Stomach smooth muscle (tissue), 2 donors: ENCODE measurements at regions not wholly inside any gene's neighbourhood (a gene's known extent, or its start where the extent isn't known, plus 50 kb on each side); places are given as distances from the start of the nearest gene placed in this dataset.

Experiments used
- H3K27ac ChIP-seq: one replicate; pipeline ENCODE4 v1.7.0; 2013; ENCODE audit warnings: mild to moderate bottlenecking, low read length, inconsistent platforms
- H3K27me3 ChIP-seq, 2 donors: one replicate each; pipeline ENCODE4 v1.7.0; 2013; ENCODE audit warnings: low read length in 2 of 2; ENCODE audit not compliant: insufficient read depth in 2 of 2, control insufficient read depth in 1 of 2
- H3K36me3 ChIP-seq, 2 donors: one replicate each; pipeline ENCODE4 v1.7.0; 2013; ENCODE audit warnings: low read length in 2 of 2; ENCODE audit not compliant: control insufficient read depth in 2 of 2, insufficient read depth in 2 of 2
- H3K4me1 ChIP-seq: one replicate; pipeline ENCODE4 v1.7.0; 2013; ENCODE audit warnings: low read length; ENCODE audit not compliant: control insufficient read depth, insufficient read depth
- H3K4me3 ChIP-seq, 2 donors: one replicate each; pipeline ENCODE4 v1.7.0; 2013; ENCODE audit warnings: low read length in 2 of 2
- H3K9ac ChIP-seq, 2 donors: one replicate each; pipeline ENCODE4 v1.7.0; 2013; ENCODE audit warnings: low read length in 2 of 2, mild to moderate bottlenecking in 1 of 2
- H3K9me3 ChIP-seq, 2 donors: one replicate each; pipeline ENCODE4 v1.7.0; 2013; ENCODE audit warnings: low read length in 2 of 2; ENCODE audit not compliant: control insufficient read depth in 2 of 2
- donor health status: healthy.
- donor health status: Pancreatic carcinoma.

DNA sequence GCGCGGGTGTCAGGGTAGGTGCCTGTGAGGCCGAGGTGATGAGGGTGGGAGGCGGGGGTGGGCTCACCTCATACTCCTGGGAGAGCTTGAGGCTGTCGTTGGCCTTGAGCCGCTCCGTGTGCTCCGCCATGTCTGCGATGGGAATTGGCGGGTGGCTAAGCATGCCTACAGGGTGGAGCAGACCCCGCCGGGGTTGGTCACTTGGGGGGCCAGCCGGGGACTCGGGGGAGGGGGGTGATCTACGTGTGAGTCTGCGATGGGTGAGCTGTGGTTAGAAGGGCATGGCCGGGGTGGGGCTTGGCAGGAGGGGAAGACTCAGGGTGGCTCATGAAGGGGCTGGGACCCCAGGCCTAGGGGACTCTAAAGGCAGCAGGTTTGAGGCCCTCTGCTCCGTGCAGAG lies 125.2 kb downstream of the PTPRS start:
- no peaks in the 10 kb centered on the region for H3K27me3 ChIP-seq
- no peaks in the 10 kb centered on the region for H3K9me3 ChIP-seq
- H3K9ac ChIP-seq: no peak overlapping the region
- H3K4me3 ChIP-seq: no peak overlapping the region
- H3K27ac ChIP-seq: no peak overlapping the region
- no peaks in the 10 kb centered on the region for H3K4me1 ChIP-seq
- peaks cover 74 to 86% of the 10 kb centered on the region in 2 donors for H3K36me3 ChIP-seq

- Histone ChIP-seq H3K4me1 (no peaks in the 10 kb centered on the region), H3K4me3 (no peak overlapping the region), H3K27me3 (no peaks in the 10 kb centered on the region), H3K9me3 (no peaks in the 10 kb centered on the region), H3K27ac (no peak overlapping the region), H3K9ac (no peak overlapping the region), H3K36me3 (peaks cover 74 to 86% of the 10 kb centered on the region in 2 donors)
Measured at GRCh38 chr19:5214902-5215301, 125.7 kb downstream of the PTPRS start.

GRCh38 chr19:5214371-5214770 lies 126.2 kb downstream of the PTPRS start:
- Histone ChIP-seq H3K36me3 (peaks cover 74 to 84% of the 10 kb centered on the region in 2 donors), H3K27ac (no peak overlapping the region), H3K9ac (no peak overlapping the region)

DNA sequence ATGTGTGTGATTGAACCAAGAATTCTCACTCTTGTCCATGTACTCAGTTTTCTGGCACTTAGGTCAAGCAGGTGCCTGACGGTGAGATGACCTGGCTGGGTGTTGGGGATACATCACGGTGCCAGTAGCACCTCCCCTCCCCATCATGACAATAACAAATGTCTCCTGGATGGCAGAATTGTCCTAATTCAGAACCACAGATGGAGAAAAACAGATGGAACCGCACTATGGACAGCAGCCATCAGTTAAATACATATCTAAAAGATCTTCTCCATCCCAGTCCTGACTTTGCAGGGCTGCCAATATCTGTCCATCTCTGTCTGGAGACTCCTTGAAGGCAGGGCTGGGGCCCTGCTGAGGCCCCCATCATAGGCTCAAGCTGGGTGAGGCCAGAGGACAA lies 126.9 kb downstream of the PTPRS start:
- H3K27me3 ChIP-seq: no peaks in the 10 kb centered on the region
- H3K9ac ChIP-seq: no peak overlapping the region
- H3K4me1 ChIP-seq: no peaks in the 10 kb centered on the region
- no peaks in the 10 kb centered on the region for H3K9me3 ChIP-seq
- no peak overlapping the region for H3K4me3 ChIP-seq
- no peak overlapping the region for H3K27ac ChIP-seq
- peaks cover 73 to 83% of the 10 kb centered on the region in 2 donors for H3K36me3 ChIP-seq

More at GRCh38 chr19:5214371-5214770, 126.2 kb downstream of the PTPRS start:
- H3K9me3 ChIP-seq: no peaks in the 10 kb centered on the region
- no peaks in the 10 kb centered on the region for H3K27me3 ChIP-seq
- no peaks in the 10 kb centered on the region for H3K4me1 ChIP-seq
- no peak overlapping the region for H3K4me3 ChIP-seq

DNA sequence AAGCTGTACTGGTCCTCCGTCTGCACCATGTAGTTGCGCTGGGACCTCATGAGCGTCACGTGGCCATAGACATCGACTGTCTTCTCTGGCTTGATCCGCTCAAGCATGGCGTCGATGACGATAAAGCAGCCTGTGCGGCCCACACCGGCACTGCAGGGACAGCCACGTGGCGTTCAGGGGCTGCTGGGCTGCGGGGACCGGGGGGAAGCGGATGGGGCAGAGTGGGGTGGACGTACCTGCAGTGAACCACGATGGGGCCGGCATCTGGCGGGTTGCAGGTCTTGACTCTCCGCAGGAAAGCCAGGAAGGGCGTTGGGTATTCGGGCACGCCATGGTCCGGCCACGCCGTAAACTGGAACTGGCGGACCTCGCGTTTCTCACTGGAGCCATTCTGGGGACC lies 128.5 kb downstream of the PTPRS start:
- Histone ChIP-seq H3K4me1 (no peaks in the 10 kb centered on the region), H3K27me3 (no peaks in the 10 kb centered on the region), H3K27ac (no peak overlapping the region), H3K4me3 (no peak overlapping the region), H3K9me3 (no peaks in the 10 kb centered on the region), H3K9ac (no peak overlapping the region), H3K36me3 (peaks cover 64 to 80% of the 10 kb centered on the region in 2 donors)

- Histone ChIP-seq H3K4me3 (no peak overlapping the region), H3K9me3 (no peaks in the 10 kb centered on the region), H3K36me3 (peaks cover 62 to 75% of the 10 kb centered on the region in 2 donors), H3K9ac (no peak overlapping the region), H3K27me3 (no peaks in the 10 kb centered on the region), H3K4me1 (no peaks in the 10 kb centered on the region), H3K27ac (no peak overlapping the region)
Measured at GRCh38 chr19:5211217-5211822, 129.3 kb downstream of the PTPRS start.

- H3K27ac ChIP-seq: no peak overlapping the region
- no peaks in the 10 kb centered on the region for H3K27me3 ChIP-seq
- no peak overlapping the region for H3K4me3 ChIP-seq
- H3K4me1 ChIP-seq: no peaks in the 10 kb centered on the region
- no peak overlapping the region for H3K9ac ChIP-seq
- H3K9me3 ChIP-seq: no peaks in the 10 kb centered on the region
- H3K36me3 ChIP-seq: peaks cover 62 to 68% of the 10 kb centered on the region in 2 donors
Measured at GRCh38 chr19:5210556-5210955, 130.1 kb downstream of the PTPRS start.

DNA sequence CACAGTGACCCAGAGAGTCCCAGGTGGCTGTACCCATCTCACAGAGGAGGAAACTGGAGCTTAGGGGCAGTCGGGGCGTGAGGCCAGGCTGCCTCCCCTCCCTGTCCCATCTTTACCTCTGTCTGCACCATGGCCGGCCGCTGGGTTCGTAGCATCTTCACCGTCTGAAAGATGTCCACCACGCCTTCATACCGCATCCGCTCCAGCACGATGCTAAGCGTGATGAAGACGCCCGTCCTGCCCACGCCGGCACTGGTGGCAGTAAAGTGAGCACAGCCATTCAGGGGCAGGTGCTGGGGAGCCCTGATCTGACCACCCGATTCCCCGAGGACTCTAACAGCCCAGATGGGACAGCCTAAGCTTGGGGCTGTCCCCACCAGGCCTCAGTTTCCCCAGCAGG lies 132.8 kb downstream of the PTPRS start:
- no peak overlapping the region for H3K27ac ChIP-seq
- no peak overlapping the region for H3K4me3 ChIP-seq
- no peak overlapping the region for H3K9ac ChIP-seq
- H3K36me3 ChIP-seq: peaks cover 38 to 45% of the 10 kb centered on the region in 2 donors
- no peaks in the 10 kb centered on the region for H3K27me3 ChIP-seq
- peaks cover 0 to 6% of the 10 kb centered on the region in 2 donors for H3K9me3 ChIP-seq
- H3K4me1 ChIP-seq: no peaks in the 10 kb centered on the region

DNA sequence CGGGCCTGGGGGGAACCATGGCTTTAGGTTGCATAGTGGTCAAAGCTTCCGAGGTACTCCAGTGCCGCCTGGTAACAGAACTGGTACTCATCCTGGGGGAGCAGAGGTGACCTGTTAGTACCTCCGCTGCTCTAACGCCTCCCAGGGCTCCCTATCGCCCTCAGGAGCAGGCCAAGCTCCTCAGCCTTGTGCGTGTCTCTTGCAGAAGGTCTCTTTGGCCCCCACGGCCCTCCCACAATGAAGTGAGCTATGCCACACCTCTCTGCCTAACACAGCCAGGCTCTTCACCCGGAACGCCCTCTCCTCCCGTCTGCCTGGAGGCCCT lies 133.9 kb downstream of the PTPRS start:
- Histone ChIP-seq H3K9ac (no peak overlapping the region), H3K27me3 (no peaks in the 10 kb centered on the region), H3K36me3 (peaks cover 33 to 39% of the 10 kb centered on the region in 2 donors), H3K9me3 (peaks cover 0 to 17% of the 10 kb centered on the region in 2 donors), H3K27ac (no peak overlapping the region), H3K4me1 (no peaks in the 10 kb centered on the region), H3K4me3 (no peak overlapping the region)

- Histone ChIP-seq H3K9ac (no peak overlapping the region), H3K4me1 (no peaks in the 10 kb centered on the region), H3K4me3 (no peak overlapping the region), H3K9me3 (peaks cover 0 to 22% of the 10 kb centered on the region in 2 donors), H3K27ac (no peak overlapping the region), H3K27me3 (no peaks in the 10 kb centered on the region), H3K36me3 (peaks cover 27 to 33% of the 10 kb centered on the region in 2 donors)
Measured at GRCh38 chr19:5205937-5206750, 134.5 kb downstream of the PTPRS start.

DNA sequence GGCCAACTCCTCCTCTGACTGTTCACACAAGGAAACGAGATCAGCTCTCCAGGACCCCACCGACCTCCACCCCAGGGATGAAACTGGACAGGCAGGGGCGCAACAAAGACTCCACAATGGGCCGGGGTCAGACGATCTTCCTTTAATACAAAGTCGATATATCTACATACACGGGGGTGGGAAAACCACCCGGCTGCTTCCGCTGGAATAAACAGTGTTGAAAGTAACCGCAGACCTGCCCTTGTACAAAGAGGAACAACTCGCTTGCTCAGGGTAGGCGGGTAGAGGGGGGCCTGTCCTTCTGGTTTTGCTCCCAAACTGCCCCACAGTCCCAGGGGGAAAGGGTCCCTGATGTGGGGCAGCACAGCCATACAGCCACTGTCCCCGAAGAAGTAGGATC lies 135.2 kb downstream of the PTPRS start:
- Histone ChIP-seq H3K4me1 (no peaks in the 10 kb centered on the region), H3K4me3 (no peak overlapping the region), H3K9ac (no peak overlapping the region), H3K9me3 (peaks cover 0 to 22% of the 10 kb centered on the region in 2 donors), H3K27ac (no peak overlapping the region), H3K27me3 (no peaks in the 10 kb centered on the region), H3K36me3 (peaks cover 20 to 25% of the 10 kb centered on the region in 2 donors)
